ENCODE measurements at regions not wholly inside any gene's neighbourhood (a gene's known extent, or its start where the extent isn't known, plus 50 kb on each side); places are given as distances from the start of the nearest gene placed in this dataset.

- H3K27me3 ChIP-seq = no peaks in the 10 kb centered on the region
- DNase-seq = peak in 1 of 3 donors; percentile 50
- TF ChIP-seq CTCF (IDR thresholded peaks at IDR 0.05) = no peak
- no peak for TF ChIP-seq POLR2A (IDR thresholded peaks at IDR 0.05)
Measured at GRCh38 chr1:233520261-233521191, 93.4 kb upstream of the KCNK1 start.

GRCh38 chr1:233523047-233523446 is 90.9 kb upstream of the KCNK1 start:
- Histone ChIP-seq H3K36me3 (no peaks in the 10 kb centered on the region), H3K4me1 (no peaks in the 10 kb centered on the region), H3K27ac (no peak overlapping the region), H3K4me3 (no peak overlapping the region), H3K9me3 (no peaks in the 10 kb centered on the region), H3K27me3 (no peaks in the 10 kb centered on the region)
- TF ChIP-seq POLR2A (IDR thresholded peaks at IDR 0.05) (no peak), CTCF (IDR thresholded peaks at IDR 0.05) (no peak)
- DNase-seq = no peak

More at GRCh38 chr1:233520261-233521191, 93.4 kb upstream of the KCNK1 start:
- Histone ChIP-seq H3K4me3 (no peak overlapping the region), H3K4me1 (no peaks in the 10 kb centered on the region), H3K27ac (no peak overlapping the region), H3K36me3 (no peaks in the 10 kb centered on the region), H3K9me3 (no peaks in the 10 kb centered on the region)

- Histone ChIP-seq H3K27ac (no peak overlapping the region), H3K36me3 (no peaks in the 10 kb centered on the region)
- TF ChIP-seq CTCF (IDR thresholded peaks at IDR 0.05) = no peak
- no peak for TF ChIP-seq POLR2A (IDR thresholded peaks at IDR 0.05)
Measured at GRCh38 chr1:233527818-233528217, 86.1 kb upstream of the KCNK1 start.

GRCh38 chr1:233530665-233531386 is 83.1 kb upstream of the KCNK1 start:
- Histone ChIP-seq H3K9me3 (no peaks in the 10 kb centered on the region), H3K27ac (no peak overlapping the region), H3K4me1 (no peaks in the 10 kb centered on the region), H3K27me3 (no peaks in the 10 kb centered on the region), H3K4me3 (no peak overlapping the region), H3K36me3 (no peaks in the 10 kb centered on the region)
- TF ChIP-seq POLR2A (IDR thresholded peaks at IDR 0.05) (no peak), CTCF (IDR thresholded peaks at IDR 0.05) (no peak)
- no peak for DNase-seq

More at GRCh38 chr1:233527818-233528217, 86.1 kb upstream of the KCNK1 start:
- H3K9me3 ChIP-seq = no peaks in the 10 kb centered on the region
- no peaks in the 10 kb centered on the region for H3K27me3 ChIP-seq
- no peak overlapping the region for H3K4me3 ChIP-seq
- DNase-seq = no peak
- no peaks in the 10 kb centered on the region for H3K4me1 ChIP-seq

GRCh38 chr1:233540816-233541215 is 73.1 kb upstream of the KCNK1 start:
- no peak for DNase-seq
- H3K27ac ChIP-seq = no peak overlapping the region

More at GRCh38 chr1:233540816-233541215, 73.1 kb upstream of the KCNK1 start:
- TF ChIP-seq CTCF (IDR thresholded peaks at IDR 0.05) = no peak
- TF ChIP-seq POLR2A (IDR thresholded peaks at IDR 0.05) = no peak
- H3K4me3 ChIP-seq = no peak overlapping the region
- H3K36me3 ChIP-seq = no peaks in the 10 kb centered on the region
- no peaks in the 10 kb centered on the region for H3K4me1 ChIP-seq
- H3K9me3 ChIP-seq = no peaks in the 10 kb centered on the region
- no peaks in the 10 kb centered on the region for H3K27me3 ChIP-seq
